Calu3 (cell line): ENCODE measurements at regions not wholly inside any gene's neighbourhood (a gene's known extent, or its start where the extent isn't known, plus 50 kb on each side); places are given as distances from the start of the nearest gene placed in this dataset.
"Not testable (repeated sequence)": the region's sequence is repeated elsewhere in the genome, so short reads cannot be mapped to it uniquely, and the experiment has no call there.

Experiments used
- BruUV-seq: library from RNA; stranded (reverse); fragments of 400-500 nt; replicated peaks from 2 replicates; lab custom pipeline; 2021; lab: Mats Ljungman, UMichigan
- CTCF ChIA-PET: fragments of 300-600 bp; sonication (Branson Sonifier 250); formaldehyde crosslinking; loops from one replicate; lab custom pipeline; 2022; ENCODE audit warnings: antibody characterized with exemption; lab: Charles Lee
- DNase-seq: peaks from one replicate; pipeline ENCODE4 v3.0.0; 2022
- H3K27ac Mint-ChIP-seq: one replicate; pipeline ENCODE4 v1.8.0; 2022; ENCODE audit warnings: mixed read lengths; ENCODE audit not compliant: unreplicated experiment
- H3K27me3 Mint-ChIP-seq: one replicate; pipeline ENCODE4 v1.8.0; 2022; ENCODE audit warnings: mixed read lengths; ENCODE audit not compliant: unreplicated experiment
- H3K36me3 Mint-ChIP-seq: one replicate; pipeline ENCODE4 v1.8.0; 2022; ENCODE audit warnings: mild to moderate bottlenecking, moderate library complexity, mixed read lengths; ENCODE audit not compliant: insufficient read depth, unreplicated experiment
- H3K4me1 Mint-ChIP-seq: one replicate; pipeline ENCODE4 v1.8.0; 2022; ENCODE audit warnings: mild to moderate bottlenecking, low read depth, mixed read lengths; ENCODE audit not compliant: unreplicated experiment
- H3K4me3 Mint-ChIP-seq: one replicate; pipeline ENCODE4 v1.8.0; 2022; ENCODE audit warnings: mild to moderate bottlenecking, low read depth, moderate library complexity, mixed read lengths; ENCODE audit not compliant: unreplicated experiment
- H3K9me3 Mint-ChIP-seq: one replicate; pipeline ENCODE4 v1.8.0; 2022; ENCODE audit warnings: low read depth, mixed read lengths; ENCODE audit not compliant: unreplicated experiment
- intact Hi-C: fragments of 100-400 bp; cut with micrococcal nuclease; formaldehyde crosslinking; loops from one replicate; pipeline ENCODE4 v1.10.0; 2022; ENCODE audit not compliant: unreplicated experiment
- TF ChIP-seq, protein P1 (sequence below): fragments of 200-600 bp; IDR thresholded peaks from one replicate; pipeline ENCODE4 v1.8.0; 2022; ENCODE audit warnings: antibody characterized with exemption; ENCODE audit not compliant: unreplicated experiment

DNA sequence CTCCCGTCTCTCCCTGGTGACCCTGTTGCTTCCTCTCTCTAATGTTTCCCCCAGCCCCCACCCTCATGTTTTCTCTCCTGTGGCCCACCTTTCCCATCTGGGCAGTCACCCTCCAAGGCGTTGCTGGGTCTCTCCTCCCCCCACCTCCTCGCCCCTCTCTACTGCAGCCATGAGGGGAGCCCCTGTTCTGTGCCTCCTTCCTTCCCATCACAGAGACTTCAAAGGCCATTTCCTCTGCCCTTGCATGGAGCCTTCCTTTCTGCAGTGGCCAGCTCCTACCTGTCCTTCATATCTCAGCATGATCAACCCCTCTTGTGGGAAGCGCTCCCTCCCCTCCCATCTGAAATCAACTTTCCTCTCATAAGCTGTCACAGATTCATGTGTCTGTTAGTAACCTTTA is 194.0 kb upstream of the PRSS58 start:
- CTCF ChIA-PET: no interaction called here
- intact Hi-C loops: no loop called here
- BruUV-seq: no TSS peak

DNA sequence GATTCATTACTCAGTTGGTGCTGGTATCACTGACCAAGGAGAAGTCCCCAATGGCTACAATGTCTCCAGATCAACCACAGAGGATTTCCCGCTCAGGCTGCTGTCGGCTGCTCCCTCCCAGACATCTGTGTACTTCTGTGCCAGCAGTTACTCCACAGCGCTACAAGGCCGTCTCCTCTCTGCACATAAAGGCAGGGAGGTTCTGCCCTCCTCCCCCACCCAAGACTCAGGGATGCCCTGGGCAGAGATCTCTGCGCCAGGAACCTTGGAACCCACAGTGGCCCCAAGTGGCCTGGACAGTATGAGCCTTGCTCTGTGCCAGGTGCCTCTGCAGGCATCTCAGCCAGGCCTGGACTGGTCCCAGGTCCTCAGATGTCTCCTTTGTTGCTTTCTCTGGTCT is 193.4 kb upstream of the PRSS58 start:
- DNase-seq: no peak
- Mint-ChIP-seq H3K4me1 (no peaks in the 10 kb centered on the region), H3K27ac (no peak overlapping the region), H3K4me3 (no peak overlapping the region), H3K36me3 (no peaks in the 10 kb centered on the region), H3K27me3 (peaks cover 82% of the 10 kb centered on the region), H3K9me3 (no peaks in the 10 kb centered on the region)
- intact Hi-C loops: no loop called here
- CTCF ChIA-PET: no interaction called here
- TF ChIP-seq, protein P1, sequence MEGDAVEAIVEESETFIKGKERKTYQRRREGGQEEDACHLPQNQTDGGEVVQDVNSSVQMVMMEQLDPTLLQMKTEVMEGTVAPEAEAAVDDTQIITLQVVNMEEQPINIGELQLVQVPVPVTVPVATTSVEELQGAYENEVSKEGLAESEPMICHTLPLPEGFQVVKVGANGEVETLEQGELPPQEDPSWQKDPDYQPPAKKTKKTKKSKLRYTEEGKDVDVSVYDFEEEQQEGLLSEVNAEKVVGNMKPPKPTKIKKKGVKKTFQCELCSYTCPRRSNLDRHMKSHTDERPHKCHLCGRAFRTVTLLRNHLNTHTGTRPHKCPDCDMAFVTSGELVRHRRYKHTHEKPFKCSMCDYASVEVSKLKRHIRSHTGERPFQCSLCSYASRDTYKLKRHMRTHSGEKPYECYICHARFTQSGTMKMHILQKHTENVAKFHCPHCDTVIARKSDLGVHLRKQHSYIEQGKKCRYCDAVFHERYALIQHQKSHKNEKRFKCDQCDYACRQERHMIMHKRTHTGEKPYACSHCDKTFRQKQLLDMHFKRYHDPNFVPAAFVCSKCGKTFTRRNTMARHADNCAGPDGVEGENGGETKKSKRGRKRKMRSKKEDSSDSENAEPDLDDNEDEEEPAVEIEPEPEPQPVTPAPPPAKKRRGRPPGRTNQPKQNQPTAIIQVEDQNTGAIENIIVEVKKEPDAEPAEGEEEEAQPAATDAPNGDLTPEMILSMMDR: no peak
- BruUV-seq: no TSS peak

More for the DNA sequence above, 194.0 kb upstream of the PRSS58 start:
- TF ChIP-seq, protein P1: no peak
- H3K36me3 Mint-ChIP-seq: no peaks in the 10 kb centered on the region
- H3K9me3 Mint-ChIP-seq: no peaks in the 10 kb centered on the region
- H3K4me3 Mint-ChIP-seq: no peak overlapping the region
- no peak for DNase-seq
- no peak overlapping the region for H3K27ac Mint-ChIP-seq
- no peaks in the 10 kb centered on the region for H3K4me1 Mint-ChIP-seq
- peaks cover 88% of the 10 kb centered on the region for H3K27me3 Mint-ChIP-seq

DNA sequence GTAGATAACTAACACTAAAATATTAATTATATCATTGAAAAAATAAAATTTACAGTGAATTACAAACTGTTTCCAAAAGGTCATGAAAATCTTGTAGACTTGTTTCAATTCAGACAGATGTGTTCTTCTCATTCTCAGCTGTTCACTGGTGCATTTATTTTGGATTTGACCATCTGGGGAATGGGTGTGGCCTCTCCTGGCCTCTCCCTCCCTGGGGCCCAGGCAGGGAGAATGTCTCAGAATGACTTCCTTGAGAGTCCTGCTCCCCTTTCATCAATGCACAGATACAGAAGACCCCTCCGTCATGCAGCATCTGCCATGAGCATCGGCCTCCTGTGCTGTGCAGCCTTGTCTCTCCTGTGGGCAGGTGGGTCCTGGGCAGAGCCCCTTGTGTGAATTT is 192.8 kb upstream of the PRSS58 start:
- Mint-ChIP-seq H3K27me3 (peaks cover 77% of the 10 kb centered on the region), H3K9me3 (no peaks in the 10 kb centered on the region), H3K4me3 (no peak overlapping the region), H3K36me3 (no peaks in the 10 kb centered on the region), H3K4me1 (no peaks in the 10 kb centered on the region), H3K27ac (no peak overlapping the region)
- DNase-seq: no peak
- intact Hi-C loops: no loop called here
- CTCF ChIA-PET: interaction anchor here (0.6 kb wide), 1 partner anchor 58 kb away, joined by 7 read pairs; no protein-coding TSS in a partner anchor
- TF ChIP-seq, protein P1: no peak
- BruUV-seq: no TSS peak

DNA sequence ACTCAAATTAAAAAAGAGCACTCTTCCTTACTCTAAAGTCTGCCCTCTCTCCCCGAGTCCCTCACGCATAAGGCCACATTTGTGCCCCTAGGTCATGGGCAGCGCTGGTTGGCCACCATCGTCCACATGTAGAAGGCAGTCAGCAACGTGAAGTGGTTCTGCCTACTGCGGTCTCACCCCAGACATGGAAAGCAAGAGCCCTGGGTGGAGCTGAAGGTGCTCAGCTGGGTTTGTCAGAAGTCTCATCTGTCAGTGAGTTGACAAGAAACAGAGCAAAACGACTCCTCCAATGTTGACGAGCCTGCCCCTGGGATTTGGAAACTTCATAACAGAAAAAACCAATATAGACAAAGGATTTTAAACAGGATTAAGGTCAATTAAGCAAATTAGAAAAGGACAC is 192.3 kb upstream of the PRSS58 start:
- Mint-ChIP-seq H3K36me3 (no peaks in the 10 kb centered on the region), H3K4me3 (no peak overlapping the region), H3K27ac (no peak overlapping the region), H3K27me3 (peaks cover 77% of the 10 kb centered on the region), H3K9me3 (no peaks in the 10 kb centered on the region), H3K4me1 (no peaks in the 10 kb centered on the region)
- DNase-seq: no peak
- intact Hi-C loops: no loop called here
- CTCF ChIA-PET: interaction anchor here (0.6 kb wide), 1 partner anchor 58 kb away, joined by 7 read pairs; no protein-coding TSS in a partner anchor
- BruUV-seq: no TSS peak
- TF ChIP-seq, protein P1: no peak

DNA sequence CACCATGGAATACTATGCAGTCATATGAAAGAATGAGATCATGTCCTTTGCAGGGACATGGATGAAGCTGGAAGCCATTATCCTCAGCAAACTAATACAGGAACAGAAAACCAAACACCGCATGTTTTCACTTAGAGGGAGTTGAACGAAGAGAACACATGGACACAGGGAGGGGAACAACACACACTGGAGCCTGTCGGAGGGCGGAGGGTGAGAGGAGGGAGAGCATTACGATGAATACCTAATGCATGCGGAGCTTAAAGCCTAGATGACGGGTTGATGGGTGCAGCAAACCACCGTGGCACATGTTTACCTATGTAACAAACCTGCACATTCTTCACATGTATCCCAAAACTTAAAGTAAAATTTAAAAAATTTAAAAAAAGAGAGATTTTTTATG is 191.0 kb upstream of the PRSS58 start:
- BruUV-seq, CTCF ChIA-PET, H3K36me3 Mint-ChIP-seq, H3K4me1 Mint-ChIP-seq, H3K4me3 Mint-ChIP-seq, H3K9me3 Mint-ChIP-seq, DNase-seq, intact Hi-C loops, H3K27ac Mint-ChIP-seq: not testable (repeated sequence)
- peaks cover 69% of the 10 kb centered on the region for H3K27me3 Mint-ChIP-seq
